HG03175 (cell line): ENCODE measurements at regions not wholly inside any gene's neighbourhood (a gene's known extent, or its start where the extent isn't known, plus 50 kb on each side); places are given as distances from the start of the nearest gene placed in this dataset.
"Not testable (repeated sequence)": the region's sequence is repeated elsewhere in the genome, so short reads cannot be mapped to it uniquely, and the experiment has no call there.

Experiments used
- ATAC-seq: cut with Tn5 transposase; IDR thresholded peaks from one replicate; pipeline ENCODE4 v1.9.1; 2021; ENCODE audit warnings: mild to moderate bottlenecking, moderate library complexity; ENCODE audit not compliant: unreplicated experiment

DNA sequence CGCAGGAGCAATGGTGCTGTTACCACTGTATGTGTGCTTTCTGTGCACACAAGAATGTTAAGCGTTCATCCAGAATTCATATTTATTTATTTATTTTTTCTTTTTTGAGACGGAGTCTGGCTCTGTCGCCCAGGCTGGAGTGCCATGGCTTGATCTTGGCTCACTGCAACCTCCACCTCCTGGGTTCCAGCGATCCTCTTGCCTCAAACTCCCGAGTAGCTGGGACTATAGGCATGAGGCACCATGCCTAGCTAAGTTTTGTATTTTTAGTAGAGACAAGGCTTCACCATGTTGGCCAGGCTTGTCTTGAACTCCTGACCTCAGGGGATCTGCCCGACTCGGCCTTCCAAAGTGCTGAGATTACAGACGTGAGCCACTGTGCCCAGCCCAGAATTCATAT is 101.8 kb upstream of the SLC38A2 start:
- ATAC-seq: not testable (repeated sequence)

DNA sequence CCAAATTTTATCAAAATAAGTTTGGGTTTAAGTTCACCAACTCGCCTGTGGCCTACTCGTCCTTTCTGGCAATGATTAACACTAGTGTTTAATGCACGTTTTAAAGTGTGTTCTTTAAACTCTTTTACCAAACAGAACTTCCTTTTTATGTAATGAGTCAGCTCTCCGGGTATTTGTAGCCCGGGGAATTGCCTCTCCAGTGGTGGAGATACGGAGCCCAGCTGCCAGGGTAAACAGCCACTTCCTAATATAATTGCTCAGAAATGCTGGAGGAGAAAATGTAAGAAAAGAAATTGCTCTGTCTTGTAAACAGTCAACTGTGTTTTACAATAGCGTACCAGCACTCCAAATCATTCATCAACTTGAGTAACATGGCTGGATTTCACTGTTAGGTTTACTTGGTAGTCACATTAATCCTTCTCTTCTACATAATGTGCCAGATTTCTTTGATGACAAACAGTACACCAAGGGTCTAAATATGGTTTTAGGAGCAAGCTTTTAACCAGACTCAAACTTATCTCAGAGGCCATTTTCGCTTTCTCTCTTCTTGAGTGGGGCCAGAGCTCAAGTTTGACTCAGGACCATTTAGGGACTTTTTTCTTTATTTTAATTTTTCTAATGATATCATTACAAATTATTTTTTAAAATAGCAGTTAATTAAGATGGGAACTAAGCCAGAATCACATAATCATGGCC is 101.2 kb upstream of the SLC38A2 start:
- peak; percentile 84 for ATAC-seq

DNA sequence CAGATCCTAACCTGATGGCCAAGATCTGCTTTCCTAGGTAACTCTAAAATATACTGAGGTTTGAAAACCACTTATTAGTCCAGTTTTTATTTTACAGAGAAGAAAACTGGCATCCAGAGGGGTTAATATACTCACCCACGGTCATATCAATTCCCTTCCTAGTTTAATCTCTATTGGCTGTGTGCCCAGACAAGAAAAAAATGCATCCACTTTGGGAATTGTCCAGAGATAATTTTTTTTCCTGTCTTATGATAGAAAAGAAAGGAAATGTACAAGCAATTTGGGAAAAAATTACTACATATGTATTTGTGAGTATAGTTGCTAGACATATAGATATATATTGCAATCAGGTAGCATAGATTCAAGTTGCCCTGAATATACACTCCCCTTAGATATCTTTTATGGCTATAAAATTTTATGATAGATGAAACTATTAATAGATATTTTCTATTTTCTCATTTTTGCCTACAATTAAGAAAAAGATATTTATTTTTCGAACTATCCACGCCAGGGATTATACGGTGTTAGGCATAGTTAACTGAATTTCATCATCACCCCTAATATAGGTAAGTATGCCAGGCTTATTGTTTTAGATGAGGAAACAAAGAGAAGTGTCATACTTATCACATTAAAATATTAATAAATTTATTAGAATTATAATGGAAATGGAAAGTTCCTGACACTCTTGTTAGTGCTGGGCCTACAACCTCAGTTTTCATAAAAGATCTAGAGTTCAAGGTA is 100.5 kb upstream of the SLC38A2 start:
- ATAC-seq: no peak

DNA sequence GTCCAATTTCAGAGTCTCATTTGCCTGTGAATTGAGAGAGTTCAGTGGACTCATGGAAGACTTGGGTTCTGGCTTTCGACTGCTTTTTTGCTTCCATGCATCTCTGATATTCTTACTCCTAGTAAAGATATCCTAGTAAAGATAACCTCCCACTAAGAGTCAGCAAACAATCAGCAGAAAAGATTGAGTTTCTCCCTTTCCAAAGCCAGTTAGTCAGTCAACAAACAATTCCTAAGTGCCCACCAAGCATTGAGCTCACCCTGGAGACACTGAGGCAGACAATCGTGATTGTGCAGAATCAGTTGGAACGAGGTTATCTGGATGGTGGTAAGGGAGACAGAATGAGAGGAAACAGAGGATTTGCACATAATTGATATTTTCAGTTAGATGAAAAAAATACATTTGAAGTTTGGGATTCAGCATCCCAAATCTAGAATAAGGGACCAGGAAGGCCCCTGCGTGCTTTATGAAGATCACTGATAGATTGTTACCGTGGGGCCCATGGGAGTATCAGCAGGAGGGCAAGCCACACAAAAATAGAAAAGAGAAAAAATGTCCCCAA is 99.7 kb upstream of the SLC38A2 start:
- no peak for ATAC-seq

DNA sequence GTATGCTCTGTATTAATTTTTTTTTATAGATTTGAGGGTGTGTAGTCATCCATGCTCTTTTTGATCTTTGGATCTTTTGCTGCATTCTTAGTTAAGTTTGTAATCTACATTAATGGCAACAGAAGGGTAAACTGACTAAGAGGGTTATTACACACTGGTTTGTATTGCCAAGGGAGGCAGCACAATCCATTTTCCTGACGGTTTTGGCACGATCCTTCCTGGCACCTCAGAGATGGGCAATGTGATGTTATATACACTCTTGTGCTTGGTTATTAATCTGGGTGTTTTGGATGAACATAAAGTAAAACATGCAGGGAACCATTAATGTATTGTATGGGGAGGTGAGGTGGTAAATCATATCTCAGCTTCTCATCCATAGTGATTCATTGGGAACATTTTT is 98.8 kb upstream of the SLC38A2 start:
- no peak for ATAC-seq

DNA sequence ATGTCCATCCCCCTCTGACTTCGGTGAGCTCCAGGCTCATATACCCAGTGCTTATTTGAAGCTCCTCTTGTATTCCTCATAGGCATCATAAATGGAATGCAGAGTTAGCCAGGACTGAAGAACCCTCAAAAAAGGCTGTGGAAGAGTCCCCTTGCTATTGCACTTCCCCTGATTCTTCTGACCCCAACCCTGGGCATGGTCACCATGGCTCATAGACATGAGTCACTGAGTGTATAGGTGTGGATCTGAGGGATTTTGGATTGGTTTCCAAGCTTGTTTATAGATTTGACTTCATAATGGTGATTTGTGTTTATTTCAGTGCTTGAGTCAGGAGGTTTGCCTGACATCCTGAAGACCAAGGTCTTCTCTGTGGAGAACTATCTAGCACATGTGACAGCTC is 98.4 kb upstream of the SLC38A2 start:
- no peak for ATAC-seq

DNA sequence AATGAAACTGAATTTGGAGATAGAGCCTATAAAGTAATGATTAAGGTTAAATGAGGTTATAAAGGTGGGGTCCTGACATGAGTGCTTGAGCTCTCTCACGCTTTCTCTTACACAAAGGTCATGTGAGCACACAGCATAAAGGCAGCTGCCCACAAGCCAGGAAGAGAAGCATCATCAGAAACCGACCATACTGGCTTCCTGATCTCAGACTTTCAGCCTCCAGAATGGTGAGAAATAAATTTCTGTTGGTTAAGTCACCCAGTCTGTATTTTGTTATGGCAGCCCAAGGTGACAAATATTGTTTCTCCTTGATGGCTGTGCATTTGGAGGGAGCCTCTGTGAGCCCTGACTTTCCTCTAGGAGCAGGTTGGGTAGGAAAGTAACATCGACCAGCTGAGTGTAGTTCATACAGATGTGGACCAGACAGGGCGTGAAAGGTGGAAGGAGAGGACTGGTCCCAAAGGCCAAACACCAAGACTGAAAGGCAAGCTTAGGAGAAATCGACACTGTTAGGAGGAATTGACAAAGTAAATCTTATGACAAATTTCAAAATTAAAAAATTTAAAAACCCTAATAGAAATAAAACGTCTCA is 97.6 kb upstream of the SLC38A2 start:
- peak; percentile 41 for ATAC-seq

DNA sequence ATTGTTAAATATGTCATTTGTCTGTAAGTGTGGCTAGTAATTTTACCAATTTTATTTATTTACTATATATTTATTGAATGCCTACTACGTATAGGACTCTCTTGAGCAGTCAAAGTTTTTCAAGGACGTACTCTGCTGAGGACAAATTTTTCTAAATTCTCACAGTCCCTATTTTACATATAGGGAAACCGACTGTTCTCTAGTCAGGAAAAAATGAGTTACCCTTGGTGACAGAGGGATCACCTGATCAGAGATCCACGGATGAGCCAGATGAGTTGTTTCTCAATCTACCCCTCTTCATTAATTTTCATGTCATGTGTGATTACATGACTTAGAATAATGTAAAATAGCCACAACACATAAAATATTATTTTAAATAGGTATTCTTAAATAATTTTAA is 96.2 kb upstream of the SLC38A2 start:
- ATAC-seq: no peak

DNA sequence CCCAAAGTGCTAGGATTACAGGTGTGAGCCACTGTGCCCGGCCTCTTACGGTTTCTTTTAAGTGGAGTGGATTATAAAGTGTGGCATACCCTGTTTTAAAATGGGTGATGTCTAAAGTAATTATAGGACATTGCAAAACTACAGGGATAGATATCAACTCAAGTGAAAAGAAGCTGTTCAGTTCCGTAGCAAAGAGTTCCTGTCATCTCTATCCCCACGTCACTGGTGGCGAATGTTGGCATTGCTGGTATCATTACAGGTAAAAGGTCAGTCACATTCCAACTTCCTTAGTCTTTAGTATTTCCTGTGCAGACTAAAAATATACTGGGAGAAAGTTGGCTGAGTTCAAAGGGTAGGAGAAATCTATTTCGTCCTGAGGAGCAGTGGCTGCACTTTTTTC is 95.6 kb upstream of the SLC38A2 start:
- ATAC-seq: no peak

DNA sequence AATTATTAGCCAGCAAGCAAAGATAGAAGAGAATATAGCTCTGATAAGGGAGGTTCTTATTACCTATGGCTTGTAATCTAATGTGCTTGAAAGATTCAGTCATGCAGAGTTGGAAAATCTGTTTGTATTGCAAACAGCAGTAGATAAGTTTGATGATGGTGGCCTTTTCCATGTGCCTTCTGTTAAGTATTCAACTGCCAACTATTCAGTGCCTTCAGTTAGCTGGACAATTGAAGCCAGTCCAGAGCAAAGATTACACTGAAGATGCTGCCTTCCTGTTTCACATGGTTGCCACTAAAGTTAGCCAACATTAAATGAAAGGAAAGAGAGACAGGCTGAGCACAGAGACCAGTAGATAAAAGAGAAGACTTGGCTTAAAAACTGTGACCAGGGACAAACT is 92.7 kb upstream of the SLC38A2 start:
- no peak for ATAC-seq

DNA sequence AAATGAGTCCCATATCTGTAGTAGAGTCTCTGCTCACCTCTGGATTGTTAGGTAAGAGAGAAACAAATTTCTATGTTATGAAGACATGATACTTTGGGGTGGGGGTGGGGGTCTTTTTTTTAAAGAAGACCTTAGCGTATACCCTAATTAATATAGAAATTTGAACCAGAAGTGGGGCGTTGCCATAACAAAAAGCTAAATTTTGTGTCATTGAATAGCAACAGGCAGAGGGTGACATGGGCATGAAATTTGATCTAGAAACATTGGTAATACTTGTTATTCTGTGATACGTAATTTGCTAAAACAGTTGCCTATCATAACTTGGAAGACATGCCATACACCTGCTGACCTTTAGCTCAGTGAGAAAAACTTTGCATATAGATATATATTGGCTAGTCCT is 92.3 kb upstream of the SLC38A2 start:
- ATAC-seq: no peak

DNA sequence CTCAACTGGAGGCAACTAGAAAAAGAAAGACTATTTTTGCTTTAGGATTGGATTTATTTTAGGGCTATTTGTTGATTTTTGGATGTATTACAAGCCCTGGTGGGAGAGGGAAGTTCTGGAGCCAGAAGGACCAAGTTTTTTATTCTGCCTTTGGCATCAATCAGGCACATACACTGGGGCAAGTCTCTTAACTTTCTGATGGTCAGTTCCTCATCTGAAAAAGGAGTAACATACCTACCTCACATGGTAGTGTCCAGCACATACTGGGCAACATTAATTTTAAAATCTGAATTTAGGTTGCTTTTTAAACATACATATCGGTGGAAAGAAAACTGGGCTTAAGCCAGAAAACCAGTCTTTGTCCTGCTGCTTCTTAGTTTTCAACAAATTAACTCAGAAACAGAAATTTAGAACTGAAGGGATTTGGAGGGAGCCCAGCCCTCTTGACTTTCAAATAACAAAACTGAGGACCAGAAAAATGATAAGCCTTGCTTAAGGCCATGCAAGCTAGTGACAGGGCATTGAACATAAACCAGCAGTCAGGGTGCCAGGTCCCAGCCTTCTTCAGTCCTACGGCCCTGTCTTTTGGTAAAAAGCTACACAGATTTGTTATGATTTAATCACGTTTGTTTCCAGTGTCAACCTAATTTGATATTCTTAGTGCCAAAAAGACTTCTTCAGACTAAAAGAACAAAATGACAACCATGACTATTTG is 90.2 kb upstream of the SLC38A2 start:
- no peak for ATAC-seq

DNA sequence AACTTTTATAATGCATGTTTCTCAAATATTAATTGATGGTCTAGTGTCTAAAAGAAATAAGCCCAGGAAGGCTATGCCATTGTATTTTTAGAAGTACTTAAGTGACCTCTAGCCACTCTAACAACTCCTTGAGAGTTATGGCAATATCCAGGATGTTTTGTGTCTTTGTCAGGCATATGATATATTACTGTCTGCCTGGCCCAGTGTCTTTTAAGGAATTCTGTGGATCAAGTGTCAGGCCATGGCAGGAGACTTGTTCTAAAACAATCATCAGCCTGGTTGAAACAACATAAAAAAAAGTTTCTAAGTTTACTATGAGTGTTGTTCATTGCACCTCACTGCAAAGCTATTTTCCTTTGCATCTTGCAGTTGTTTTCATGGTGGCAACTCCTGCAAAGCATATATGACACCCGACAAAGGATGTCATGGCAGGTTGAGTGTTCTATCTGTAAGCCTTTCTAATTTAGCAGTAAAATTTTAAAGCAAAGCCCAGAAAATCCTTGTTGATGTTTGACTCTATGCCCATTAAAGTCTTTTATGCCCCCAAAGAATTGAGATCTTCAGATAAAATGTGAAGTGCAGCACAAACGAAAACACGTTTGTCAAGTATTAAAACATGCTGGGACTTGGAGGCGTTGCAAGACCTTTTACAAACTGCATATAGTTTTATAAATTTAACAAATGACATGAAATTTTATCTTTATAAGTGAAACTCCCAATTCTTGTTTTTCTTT is 89.5 kb upstream of the SLC38A2 start:
- no peak for ATAC-seq

DNA sequence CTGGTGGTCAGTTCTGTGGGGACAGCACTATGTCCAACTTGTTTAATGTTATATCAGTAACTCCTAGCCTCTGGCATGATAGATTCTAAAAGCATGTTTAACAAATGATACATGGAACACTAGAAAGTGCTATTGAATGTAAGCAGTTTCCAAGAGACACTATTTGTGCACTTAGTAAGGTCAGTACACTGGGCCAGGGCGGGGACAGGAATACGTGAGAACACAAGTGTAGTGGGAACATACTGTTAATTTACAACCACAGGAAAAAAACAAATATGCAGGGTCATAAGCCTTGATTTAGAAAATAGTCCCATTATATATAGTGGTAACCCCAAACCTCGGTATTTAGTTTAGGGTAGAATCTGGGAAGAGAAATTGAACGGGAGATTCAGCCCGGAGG is 88.9 kb upstream of the SLC38A2 start:
- no peak for ATAC-seq

DNA sequence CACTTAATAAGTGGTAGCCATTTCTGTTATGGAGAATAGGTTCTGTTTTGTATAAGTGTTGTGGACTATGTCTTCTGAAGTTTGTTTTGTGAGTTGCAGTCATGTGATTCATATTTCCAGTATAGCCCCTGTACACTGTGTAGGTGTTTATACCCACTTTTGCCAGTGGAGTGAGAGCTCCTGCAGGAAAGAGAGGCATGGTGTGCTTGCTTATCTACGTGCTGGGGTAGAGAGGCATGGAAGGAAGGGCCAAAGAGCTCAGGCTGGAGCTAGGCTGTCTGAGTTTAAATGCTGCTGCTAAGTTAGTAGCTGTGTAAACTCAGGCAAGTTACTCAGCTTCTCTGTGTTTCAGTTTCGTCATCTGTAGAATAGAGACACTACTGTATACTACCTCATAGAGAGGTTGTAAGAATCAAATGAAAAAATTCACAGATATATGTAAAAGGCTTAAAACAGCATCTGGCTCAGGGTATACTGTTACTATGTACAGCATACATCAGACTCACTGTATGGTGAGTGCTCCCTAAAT is 88.2 kb upstream of the SLC38A2 start:
- ATAC-seq: no peak

DNA sequence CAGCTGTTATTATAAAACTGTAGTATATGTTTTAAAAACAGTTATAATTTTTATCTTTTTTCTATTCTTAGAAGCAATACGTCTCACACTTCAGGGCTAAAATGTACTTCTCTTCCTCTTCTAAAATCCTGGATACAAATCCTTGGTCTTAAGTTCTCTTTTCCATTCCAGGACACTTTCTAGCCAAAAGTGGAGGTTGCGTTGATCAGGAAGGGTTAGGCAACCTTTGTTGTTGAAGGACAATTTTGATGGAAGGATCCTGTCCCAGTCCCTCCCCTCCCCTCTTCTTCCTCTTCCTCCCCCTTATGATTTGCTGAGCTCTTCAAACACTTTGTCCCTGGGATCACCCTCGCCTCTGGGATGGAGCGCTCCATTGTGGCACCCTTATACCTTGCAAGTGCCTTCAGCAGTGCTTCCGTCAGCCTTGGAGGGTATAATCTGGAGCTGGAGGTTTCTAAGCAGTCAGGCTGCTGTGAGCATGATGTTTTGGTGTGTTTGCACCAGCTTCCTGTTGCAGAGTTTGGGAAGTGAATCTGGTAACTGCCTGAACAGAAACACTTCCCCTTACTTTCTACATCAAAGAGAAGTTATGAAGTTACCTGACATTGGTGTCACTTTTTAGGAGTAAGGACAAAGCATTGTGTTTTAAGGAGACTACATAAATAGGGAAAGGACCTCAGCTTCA is 87.4 kb upstream of the SLC38A2 start:
- ATAC-seq: peak; percentile 45

DNA sequence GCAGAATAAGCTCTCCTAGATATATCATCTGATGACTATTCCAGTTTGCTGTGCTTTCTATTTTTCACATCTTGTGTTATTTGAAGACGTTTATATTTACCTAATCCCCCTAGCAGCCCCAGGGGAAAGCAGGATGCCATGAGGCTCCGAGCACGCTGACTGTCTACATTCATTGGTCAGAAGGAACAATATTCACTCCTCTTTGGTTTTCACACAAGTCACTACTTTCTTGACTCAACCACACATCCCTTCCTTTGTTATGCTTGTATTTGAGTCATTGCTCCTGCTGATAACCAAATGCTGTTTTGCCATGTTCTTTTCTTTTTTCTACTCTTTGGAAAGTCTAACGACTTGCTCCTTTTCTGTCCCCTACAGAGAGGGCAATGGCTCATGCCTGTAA is 86.5 kb upstream of the SLC38A2 start:
- ATAC-seq: no peak

DNA sequence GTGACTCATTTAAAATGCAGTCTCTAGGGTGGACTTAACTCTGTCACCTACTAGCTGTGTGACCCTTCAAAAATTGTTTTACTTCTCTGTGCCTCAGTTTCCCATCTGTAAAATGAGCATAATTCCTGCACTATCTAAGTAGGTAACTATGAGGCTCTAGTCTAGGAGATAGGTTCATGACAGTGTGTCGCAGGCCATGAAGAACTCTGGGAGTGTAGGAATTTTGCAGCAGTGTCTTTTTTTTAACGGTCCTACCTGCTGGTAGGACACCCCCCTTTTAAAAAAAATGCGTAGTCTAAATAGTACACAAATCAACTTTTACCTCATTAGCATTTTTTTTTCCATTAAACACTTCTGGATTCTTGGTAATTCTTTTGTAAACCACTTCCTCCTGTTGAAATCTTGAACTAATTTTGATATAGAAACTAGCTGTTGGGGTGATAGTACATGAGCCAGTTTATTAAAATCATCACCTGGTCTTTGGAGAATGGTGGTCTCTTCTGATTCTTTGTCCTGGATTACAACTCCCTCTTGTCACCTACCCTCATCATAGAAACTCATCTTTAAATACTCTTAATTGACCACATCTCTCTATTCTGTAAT is 86.0 kb upstream of the SLC38A2 start:
- no peak for ATAC-seq

DNA sequence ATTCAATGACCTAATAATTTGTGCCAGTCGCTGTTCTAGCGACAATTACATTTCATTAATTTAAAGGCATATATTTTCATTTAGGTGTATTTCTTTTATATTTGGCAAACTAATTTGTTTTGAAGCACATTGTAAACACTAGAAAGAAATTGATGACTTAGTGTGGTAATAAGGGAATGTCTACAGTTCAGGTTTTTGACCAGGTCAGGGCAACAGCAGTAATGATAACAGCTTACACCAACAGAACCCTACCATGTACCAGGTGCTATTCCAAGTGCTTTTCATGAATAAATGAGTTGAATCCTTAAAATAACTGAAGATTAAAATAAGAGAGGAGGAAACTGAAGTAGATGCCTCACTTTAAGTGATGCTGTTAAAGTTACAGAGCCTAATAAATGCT is 85.4 kb upstream of the SLC38A2 start:
- ATAC-seq: no peak
